Nephron progenitor cell (in vitro differentiated cells): ENCODE measurements at regions not wholly inside any gene's neighbourhood (a gene's known extent, or its start where the extent isn't known, plus 50 kb on each side); places are given as distances from the start of the nearest gene placed in this dataset.

Experiments
- DNase-seq: peaks from one replicate; pipeline ENCODE4 v3.0.0; 2021
- H3K27ac Mint-ChIP-seq: 2 replicates; pipeline ENCODE4 v1.8.0; 2021; ENCODE audit warnings: mild to moderate bottlenecking, moderate library complexity, mixed read lengths
- H3K27me3 Mint-ChIP-seq: 2 replicates; pipeline ENCODE4 v1.8.0; 2021; ENCODE audit warnings: mild to moderate bottlenecking, low read depth, mixed read lengths; ENCODE audit not compliant: poor library complexity
- H3K36me3 Mint-ChIP-seq: 2 replicates; pipeline ENCODE4 v1.8.0; 2021; ENCODE audit warnings: low read depth, mixed read lengths
- H3K4me1 Mint-ChIP-seq: 2 replicates; pipeline ENCODE4 v1.8.0; 2021; ENCODE audit warnings: mixed read lengths
- H3K4me3 Mint-ChIP-seq: 2 replicates; pipeline ENCODE4 v1.8.0; 2021; ENCODE audit warnings: mild to moderate bottlenecking, moderate library complexity, mixed read lengths
- H3K9me3 Mint-ChIP-seq: 2 replicates; pipeline ENCODE4 v1.8.0; 2021; ENCODE audit warnings: mild to moderate bottlenecking, moderate library complexity, mixed read lengths
- TF ChIP-seq, protein P1 (sequence below): fragments of 200-600 bp; sonication (generic); IDR thresholded peaks from 2 replicates; pipeline ENCODE4 v1.5.0; 2021; ENCODE audit warnings: antibody characterized with exemption

DNA sequence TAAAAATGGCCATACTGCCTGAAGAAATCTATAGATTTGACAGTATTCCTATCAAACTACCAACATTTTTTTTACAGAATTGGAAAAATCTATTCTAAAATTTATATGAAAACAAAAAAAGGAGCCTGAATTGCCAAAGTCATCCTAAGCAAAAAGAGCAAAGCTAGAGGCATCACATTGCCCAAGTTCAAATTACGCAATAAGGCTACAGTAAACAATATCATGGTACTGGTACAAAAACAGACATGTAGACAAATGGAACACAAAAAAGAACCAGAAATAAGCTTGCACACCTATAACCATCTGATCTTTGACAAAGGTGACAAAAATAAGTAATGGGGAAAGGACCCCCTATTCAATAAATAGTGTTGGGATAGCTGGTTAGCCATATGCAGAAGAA, 50.2 kb upstream of the THSD7B start:
- DNase-seq: no peak
- Mint-ChIP-seq H3K27me3 (peaks cover 12% of the 10 kb centered on the region), H3K4me1 (no peaks in the 10 kb centered on the region), H3K9me3 (no peaks in the 10 kb centered on the region), H3K36me3 (no peaks in the 10 kb centered on the region), H3K27ac (no peak overlapping the region), H3K4me3 (no peak overlapping the region)
- TF ChIP-seq, protein P1, sequence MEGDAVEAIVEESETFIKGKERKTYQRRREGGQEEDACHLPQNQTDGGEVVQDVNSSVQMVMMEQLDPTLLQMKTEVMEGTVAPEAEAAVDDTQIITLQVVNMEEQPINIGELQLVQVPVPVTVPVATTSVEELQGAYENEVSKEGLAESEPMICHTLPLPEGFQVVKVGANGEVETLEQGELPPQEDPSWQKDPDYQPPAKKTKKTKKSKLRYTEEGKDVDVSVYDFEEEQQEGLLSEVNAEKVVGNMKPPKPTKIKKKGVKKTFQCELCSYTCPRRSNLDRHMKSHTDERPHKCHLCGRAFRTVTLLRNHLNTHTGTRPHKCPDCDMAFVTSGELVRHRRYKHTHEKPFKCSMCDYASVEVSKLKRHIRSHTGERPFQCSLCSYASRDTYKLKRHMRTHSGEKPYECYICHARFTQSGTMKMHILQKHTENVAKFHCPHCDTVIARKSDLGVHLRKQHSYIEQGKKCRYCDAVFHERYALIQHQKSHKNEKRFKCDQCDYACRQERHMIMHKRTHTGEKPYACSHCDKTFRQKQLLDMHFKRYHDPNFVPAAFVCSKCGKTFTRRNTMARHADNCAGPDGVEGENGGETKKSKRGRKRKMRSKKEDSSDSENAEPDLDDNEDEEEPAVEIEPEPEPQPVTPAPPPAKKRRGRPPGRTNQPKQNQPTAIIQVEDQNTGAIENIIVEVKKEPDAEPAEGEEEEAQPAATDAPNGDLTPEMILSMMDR: no peak

DNA sequence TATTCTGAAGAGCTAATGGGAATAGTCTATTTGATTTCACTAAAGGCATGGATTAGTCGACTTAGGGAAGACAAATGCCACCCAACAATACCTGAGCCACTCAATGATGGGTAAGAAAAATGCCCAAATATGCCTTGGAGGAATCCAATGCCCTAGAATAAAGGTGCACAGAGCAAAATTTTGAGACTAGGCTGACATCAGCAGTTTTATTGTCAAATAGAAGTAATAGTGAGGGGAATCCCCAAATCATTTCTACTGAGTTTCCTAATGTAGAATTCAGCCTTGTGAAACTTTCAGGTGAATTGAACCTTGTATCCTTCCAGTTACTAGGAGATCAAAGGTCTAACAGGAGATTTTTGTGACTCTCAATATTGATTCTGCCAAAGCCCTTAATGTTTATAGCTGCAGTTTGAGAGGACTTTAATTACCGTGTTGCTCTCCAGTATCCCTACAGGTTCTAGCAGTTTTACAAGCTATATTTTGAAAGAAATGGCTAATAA, 50.8 kb upstream of the THSD7B start:
- no peaks in the 10 kb centered on the region for H3K36me3 Mint-ChIP-seq
- H3K27me3 Mint-ChIP-seq: peaks cover 17% of the 10 kb centered on the region
- no peak overlapping the region for H3K27ac Mint-ChIP-seq
- TF ChIP-seq, protein P1: no peak
- no peak overlapping the region for H3K4me3 Mint-ChIP-seq
- H3K9me3 Mint-ChIP-seq: no peaks in the 10 kb centered on the region
- H3K4me1 Mint-ChIP-seq: no peaks in the 10 kb centered on the region
- DNase-seq: no peak

DNA sequence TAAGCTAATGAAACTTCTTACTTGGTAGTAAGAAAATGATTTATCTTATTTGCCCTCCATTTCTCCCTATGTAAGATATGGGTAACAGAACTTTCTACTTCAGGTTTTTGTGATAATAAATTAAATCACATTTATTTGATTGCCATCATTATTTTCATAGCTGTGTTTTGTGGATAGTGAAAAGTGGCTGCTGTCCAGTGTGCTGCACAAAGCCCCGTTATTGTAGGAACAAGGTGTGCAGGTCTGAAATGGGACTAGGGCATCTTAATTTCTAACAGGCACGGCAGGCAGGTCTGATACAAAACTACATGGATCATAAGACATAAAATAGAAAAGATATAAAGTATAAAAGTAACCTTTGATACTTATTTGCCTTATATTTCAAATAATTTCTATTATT, 51.6 kb upstream of the THSD7B start:
- Mint-ChIP-seq H3K4me3 (no peak overlapping the region), H3K27ac (no peak overlapping the region), H3K4me1 (no peaks in the 10 kb centered on the region), H3K9me3 (no peaks in the 10 kb centered on the region), H3K27me3 (peaks cover 16% of the 10 kb centered on the region), H3K36me3 (no peaks in the 10 kb centered on the region)
- DNase-seq: no peak
- TF ChIP-seq, protein P1: no peak

DNA sequence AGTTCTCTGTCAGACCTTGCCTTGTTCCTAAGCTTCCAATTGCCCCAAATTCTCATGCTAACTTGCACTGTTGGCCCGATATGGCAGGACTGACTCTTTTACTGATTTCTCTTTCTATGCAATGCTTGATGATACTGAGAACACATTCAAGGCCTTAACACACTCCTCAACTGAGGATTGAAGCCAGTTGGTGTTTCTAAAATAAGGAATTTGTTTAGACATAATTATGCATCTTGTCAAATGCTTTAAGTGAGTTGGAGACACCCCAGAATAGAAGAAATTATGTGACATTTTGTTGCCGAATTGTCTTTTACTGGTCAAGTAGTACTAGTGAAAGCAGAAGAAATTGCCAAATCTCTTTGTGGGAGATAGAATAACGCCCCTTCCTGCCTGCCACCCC, 60.0 kb upstream of the THSD7B start:
- Mint-ChIP-seq H3K4me3 (no peak overlapping the region), H3K27ac (no peak overlapping the region), H3K9me3 (no peaks in the 10 kb centered on the region), H3K4me1 (no peaks in the 10 kb centered on the region), H3K27me3 (peaks cover 31% of the 10 kb centered on the region), H3K36me3 (no peaks in the 10 kb centered on the region)
- no peak for DNase-seq
- TF ChIP-seq, protein P1: no peak

DNA sequence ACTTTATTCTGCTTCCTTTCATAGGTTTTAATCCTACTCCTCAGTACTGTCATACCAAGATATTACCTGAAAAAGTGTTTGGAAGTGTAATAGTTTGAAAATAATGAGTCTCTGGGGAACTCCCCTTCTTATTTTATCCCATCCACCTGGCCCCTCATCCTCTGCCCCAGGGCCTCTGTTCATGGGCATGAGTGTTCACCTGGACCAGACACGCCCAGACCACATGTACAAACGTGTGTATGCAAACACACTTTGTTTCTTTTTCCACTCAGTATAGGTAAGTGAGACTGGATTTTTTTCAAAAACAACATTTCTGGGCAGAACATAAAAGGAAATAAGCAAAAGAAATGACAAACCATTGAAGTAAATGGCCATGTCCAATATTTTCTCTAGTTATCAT, 62.1 kb upstream of the THSD7B start:
- H3K4me3 Mint-ChIP-seq: no peak overlapping the region
- H3K36me3 Mint-ChIP-seq: no peaks in the 10 kb centered on the region
- H3K4me1 Mint-ChIP-seq: no peaks in the 10 kb centered on the region
- no peak for DNase-seq
- H3K27me3 Mint-ChIP-seq: peaks cover 23% of the 10 kb centered on the region
- H3K9me3 Mint-ChIP-seq: no peaks in the 10 kb centered on the region
- TF ChIP-seq, protein P1: no peak
- no peak overlapping the region for H3K27ac Mint-ChIP-seq

DNA sequence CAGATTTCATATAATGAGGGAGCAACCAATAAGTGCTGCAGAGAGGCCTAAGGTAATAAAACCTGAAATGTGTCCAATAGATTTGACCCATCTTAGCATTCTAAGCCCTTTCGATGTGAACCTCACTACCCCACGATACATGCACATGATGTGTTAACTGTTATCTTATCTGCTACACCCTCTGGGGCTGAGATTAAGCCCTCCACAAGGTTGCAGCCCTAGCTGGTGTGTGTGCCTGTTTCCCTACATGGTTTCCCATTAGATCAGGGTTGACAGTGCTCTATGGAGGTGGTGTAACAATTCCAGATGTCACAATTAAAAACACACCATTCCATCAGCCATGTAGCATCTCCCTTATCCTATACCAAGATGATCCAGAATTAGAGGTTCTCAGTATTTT, 68.9 kb upstream of the THSD7B start:
- no peak overlapping the region for H3K27ac Mint-ChIP-seq
- H3K27me3 Mint-ChIP-seq: peaks cover 7% of the 10 kb centered on the region
- TF ChIP-seq, protein P1: no peak
- DNase-seq: no peak
- no peaks in the 10 kb centered on the region for H3K4me1 Mint-ChIP-seq
- H3K4me3 Mint-ChIP-seq: no peak overlapping the region
- no peaks in the 10 kb centered on the region for H3K36me3 Mint-ChIP-seq
- H3K9me3 Mint-ChIP-seq: no peaks in the 10 kb centered on the region
